ENCODE measurements at regions not wholly inside any gene's neighbourhood (a gene's known extent, or its start where the extent isn't known, plus 50 kb on each side); places are given as distances from the start of the nearest gene placed in this dataset.

DNA sequence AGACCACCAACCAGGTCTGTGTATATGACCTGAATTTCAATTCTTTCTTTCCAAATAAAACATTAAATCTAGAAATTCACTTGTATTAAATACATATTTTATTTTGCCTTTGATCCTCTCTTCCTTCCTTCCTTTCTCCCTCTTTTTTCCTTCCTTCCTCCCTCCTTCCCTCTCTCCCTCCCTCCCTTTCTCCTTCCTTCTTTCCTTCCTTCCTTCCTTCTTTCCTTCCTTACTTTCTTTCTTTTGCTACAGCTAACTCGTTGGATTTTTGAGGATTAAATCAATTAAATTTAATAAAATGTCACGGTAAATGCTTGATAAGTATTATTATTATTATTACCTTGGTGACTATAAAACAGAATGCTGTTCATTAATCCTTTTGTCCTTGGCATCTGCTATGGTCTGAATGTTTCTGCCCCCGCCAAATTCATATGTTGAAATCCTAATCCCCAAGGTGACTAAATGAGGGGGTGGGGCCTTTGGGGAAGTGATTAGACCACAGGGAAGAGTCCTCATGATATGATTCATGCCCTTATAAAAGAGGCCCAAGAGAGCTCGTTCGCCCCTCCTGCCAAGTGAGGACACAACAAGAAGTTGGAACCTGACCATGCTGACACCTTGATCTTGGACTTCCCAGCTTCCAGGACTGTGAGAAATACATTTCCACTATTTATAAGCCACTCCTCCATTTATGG lies 67.6 kb upstream of the BTBD3 start:
- no peak for TF ChIP-seq CTCF (IDR thresholded peaks at IDR 0.05; ENCODE audit: low read depth, low read length, missing control alignments)
- no peak overlapping the region for H3K4me3 ChIP-seq (ENCODE audit: low read depth, low read length)
- DNase-seq (ENCODE audit: low read depth), result no peak
- in situ Hi-C loops (cut with HindIII; ENCODE audit: low sequenced_read_pairs), result no loop called here

GRCh38 chr20:11850901-11851300 lies 66.8 kb upstream of the BTBD3 start:
- no peak for TF ChIP-seq CTCF (IDR thresholded peaks at IDR 0.05; ENCODE audit: low read depth, low read length, missing control alignments)
- H3K4me3 ChIP-seq (ENCODE audit: low read depth, low read length), result no peak overlapping the region
- in situ Hi-C loops (cut with HindIII; ENCODE audit: low sequenced_read_pairs), result no loop called here
- no peak for DNase-seq (ENCODE audit: low read depth)

GRCh38 chr20:11851646-11852045 lies 66.0 kb upstream of the BTBD3 start:
- no peak overlapping the region for H3K4me3 ChIP-seq (ENCODE audit: low read depth, low read length)
- in situ Hi-C loops (cut with HindIII; ENCODE audit: low sequenced_read_pairs), result no loop called here
- TF ChIP-seq CTCF (IDR thresholded peaks at IDR 0.05; ENCODE audit: low read depth, low read length, missing control alignments), result no peak
- no peak for DNase-seq (ENCODE audit: low read depth)

GRCh38 chr20:11852189-11852588 lies 65.5 kb upstream of the BTBD3 start:
- in situ Hi-C loops (cut with HindIII; ENCODE audit: low sequenced_read_pairs), result no loop called here
- no peak overlapping the region for H3K4me3 ChIP-seq (ENCODE audit: low read depth, low read length)
- no peak for DNase-seq (ENCODE audit: low read depth)
- TF ChIP-seq CTCF (IDR thresholded peaks at IDR 0.05; ENCODE audit: low read depth, low read length, missing control alignments), result no peak

GRCh38 chr20:11852811-11853210 lies 64.9 kb upstream of the BTBD3 start:
- no peak for TF ChIP-seq CTCF (IDR thresholded peaks at IDR 0.05; ENCODE audit: low read depth, low read length, missing control alignments)
- in situ Hi-C loops (cut with HindIII; ENCODE audit: low sequenced_read_pairs), result no loop called here
- DNase-seq (ENCODE audit: low read depth), result no peak
- no peak overlapping the region for H3K4me3 ChIP-seq (ENCODE audit: low read depth, low read length)

DNA sequence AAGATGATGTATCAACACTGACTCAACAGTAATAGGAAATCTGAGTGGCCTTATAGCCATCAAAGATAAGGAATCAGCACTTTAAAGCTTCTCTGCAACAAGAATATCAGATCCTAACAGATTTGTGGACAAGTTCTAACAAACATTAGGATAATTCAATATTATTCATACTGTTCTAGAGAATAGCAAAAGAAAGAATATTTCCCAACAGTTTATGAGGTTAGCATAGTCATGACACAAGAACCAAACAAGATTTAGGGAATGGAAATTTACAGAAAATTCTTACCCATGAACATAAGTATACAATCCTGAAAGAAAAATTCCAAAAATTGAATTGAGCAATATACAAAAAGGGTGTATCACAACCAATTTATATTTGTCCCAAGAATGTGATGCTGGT lies 64.3 kb upstream of the BTBD3 start:
- H3K4me3 ChIP-seq (ENCODE audit: low read depth, low read length), result no peak overlapping the region
- in situ Hi-C loops (cut with HindIII; ENCODE audit: low sequenced_read_pairs), result no loop called here
- no peak for TF ChIP-seq CTCF (IDR thresholded peaks at IDR 0.05; ENCODE audit: low read depth, low read length, missing control alignments)
- DNase-seq (ENCODE audit: low read depth), result no peak

Measured in astrocyte of the cerebellum (primary cell).